HepG2 (cell line): ENCODE measurements at regions not wholly inside any gene's neighbourhood (a gene's known extent, or its start where the extent isn't known, plus 50 kb on each side); places are given as distances from the start of the nearest gene placed in this dataset.
"Not testable (repeated sequence)": the region's sequence is repeated elsewhere in the genome, so short reads cannot be mapped to it uniquely, and the experiment has no call there.

Experiments
- ATAC-seq: fragments of 200-7000 bp; cut with Tn5 transposase; 3 replicates; pipeline ENCODE4 v1.9.1; 2020; ENCODE audit warnings: mild to moderate bottlenecking, moderate library complexity
- BruUV-seq: library from RNA; stranded (reverse); fragments of 400-500 nt; replicated peaks from 2 replicates; lab custom pipeline; 2021; lab: Mats Ljungman, UMichigan
- CTCF ChIA-PET: fragments of 300-600 bp; formaldehyde crosslinking; extraction: SDS; loops from one replicate; lab custom pipeline; 2021; ENCODE audit warnings: low total read pairs, inconsistent platforms, low intra/inter-chr PET ratio; lab: Yijun Ruan, JAX
- POLR2A ChIA-PET: fragments of 350-600 bp; sonication (Branson Sonifier 250); formaldehyde crosslinking; loops from one replicate; lab custom pipeline; 2020; ENCODE audit warnings: antibody characterized with exemption, inconsistent platforms; lab: Yijun Ruan, JAX
- DNase-seq: peaks from one replicate; pipeline ENCODE4 v3.0.0-alpha.2; 2015; ENCODE audit warnings: low spot score
- FAIRE-seq: peaks from 3 replicates; lab custom pipeline; 2011; peaks lifted over from hg19 to GRCh38; lab: Jason Lieb, UNC
- H2AFZ ChIP-seq: one replicate; pipeline ENCODE4 v1.6.1; 2011; ENCODE audit warnings: low read length, inconsistent platforms
- H3K27ac ChIP-seq: fragments of 300-600 bp; 3 replicates; pipeline ENCODE4 v1.8.0; 2011; ENCODE audit warnings: mixed run types, mild to moderate bottlenecking, mixed read lengths, low read length, inconsistent platforms; ENCODE audit not compliant: insufficient read depth; ENCODE audit errors: extremely low read length
- H3K27me3 ChIP-seq, 2 experiments: fragments of 200-600 bp in 1 of 2; 2 replicates in 1 of 2; 3 replicates in 1 of 2; pipeline versions ENCODE4 v1.6.0 to v1.8.0; 2011; ENCODE audit warnings: low read length in 2 of 2, mild to moderate bottlenecking in 2 of 2, moderate library complexity in 2 of 2, inconsistent platforms in 1 of 2; ENCODE audit not compliant: insufficient read depth in 2 of 2, control insufficient read depth in 1 of 2
- H3K36me3 ChIP-seq, 2 experiments: fragments of 200-600 bp in 1 of 2; replicated peaks in 1 of 2; 2 replicates in 1 of 2; 3 replicates in 1 of 2; pipeline versions ENCODE4 v1.5.1 to v1.8.0; 2011; ENCODE audit warnings: low read length in 2 of 2, inconsistent platforms in 1 of 2; ENCODE audit not compliant: insufficient read depth in 2 of 2, control insufficient read depth in 1 of 2
- H3K4me1 ChIP-seq: 2 replicates; pipeline ENCODE4 v1.5.1; 2012; ENCODE audit warnings: low read length, inconsistent platforms; ENCODE audit not compliant: insufficient read depth
- H3K4me2 ChIP-seq: 2 replicates; pipeline ENCODE4 v1.6.0; 2011; ENCODE audit warnings: low read depth, low read length, inconsistent platforms
- H3K4me3 ChIP-seq, 3 experiments: fragments of 200-600 bp in 1 of 3; sonication (generic), shearing (Covaris generic) in 1 of 3; replicated peaks in 1 of 3; 2 replicates each; pipeline ENCODE4 v1.5.1; 2011 to 2016; ENCODE audit warnings: low read length in 3 of 3, inconsistent platforms in 2 of 3, low read depth in 2 of 3, mild to moderate bottlenecking in 2 of 3, control low read depth in 1 of 3, mixed read lengths in 1 of 3; ENCODE audit not compliant: insufficient read depth in 1 of 3
- H3K79me2 ChIP-seq: one replicate; pipeline ENCODE4 v1.6.1; 2011; ENCODE audit warnings: low read length, inconsistent platforms; ENCODE audit not compliant: insufficient read depth
- H3K9ac ChIP-seq: 2 replicates; pipeline ENCODE4 v1.6.0; 2011; ENCODE audit warnings: mild to moderate bottlenecking, low read depth, low read length, inconsistent platforms; ENCODE audit not compliant: insufficient read depth
- H3K9me3 ChIP-seq: 2 replicates; pipeline ENCODE4 v1.5.1; 2012; ENCODE audit warnings: mild to moderate bottlenecking, low read length
- H4K20me1 ChIP-seq: 2 replicates; pipeline ENCODE4 v1.6.0; 2011; ENCODE audit warnings: inconsistent platforms, mild to moderate bottlenecking, low read length, moderate library complexity; ENCODE audit not compliant: insufficient read depth
- ARID2 ChIP-seq: sonication (generic); formaldehyde crosslinking; IDR thresholded peaks from 2 replicates; pipeline ENCODE4 v1.8.1; 2022; ENCODE audit warnings: mild to moderate bottlenecking, missing genetic modification reagents, borderline replicate concordance
- DZIP1 ChIP-seq: sonication (generic); formaldehyde crosslinking; IDR thresholded peaks from 2 replicates; pipeline ENCODE4 v1.5.0; 2020; ENCODE audit warnings: mild to moderate bottlenecking, missing genetic modification reagents
- EP300 ChIP-seq, 3 experiments: sonication (generic) in 1 of 3; formaldehyde crosslinking in 1 of 3; IDR thresholded peaks; 2 replicates each; pipeline versions ENCODE4 v1.5.1 to v1.6.1; 2011 to 2020; ENCODE audit warnings: low read depth in 2 of 3, low read length in 2 of 3, borderline replicate concordance in 1 of 3, improper control_type of control experiment in 1 of 3, mild to moderate bottlenecking in 1 of 3, missing genetic modification reagents in 1 of 3, moderate library complexity in 1 of 3
- MLX ChIP-seq: IDR thresholded peaks from 2 replicates; pipeline ENCODE4 v1.6.1; 2016
- SAP130 ChIP-seq: IDR thresholded peaks from 2 replicates; pipeline ENCODE4 v1.6.1; 2016; ENCODE audit warnings: low read depth
- SIX1 ChIP-seq: sonication (generic); formaldehyde crosslinking; IDR thresholded peaks from 2 replicates; pipeline ENCODE4 v1.4.0; 2020; ENCODE audit warnings: missing genetic modification reagents, borderline replicate concordance
- SMARCE1 ChIP-seq: fragments of 450-650 bp; IDR thresholded peaks from 2 replicates; pipeline ENCODE4 v1.6.1; 2017; ENCODE audit warnings: borderline replicate concordance
- UBTF ChIP-seq: sonication (generic); formaldehyde crosslinking; IDR thresholded peaks from 2 replicates; pipeline ENCODE4 v1.4.0; 2020; ENCODE audit warnings: mild to moderate bottlenecking, missing genetic modification reagents
- ZNF761 ChIP-seq: sonication (generic); formaldehyde crosslinking; conservative IDR thresholded peaks from 2 replicates; pipeline ENCODE4 v1.4.0; 2020; ENCODE audit warnings: mild to moderate bottlenecking, missing genetic modification reagents
- WGBS: methylation state at CpG from one replicate; pipeline ENCODE4 v1.1.6; 2017; ENCODE audit warnings: low lambda C conversion rate; 5-methylcytosine and 5-hydroxymethylcytosine counted together
- in situ Hi-C: cut with HindIII; loops from 2 replicates; pipeline ENCODE4 v1.10.0; 2017; ENCODE audit warnings: low pct_unique_long_range_greater_than_20kb; ENCODE audit not compliant: extremely low pct_ligation_motif_present
- intact Hi-C: fragments of 100-400 bp; cut with micrococcal nuclease; formaldehyde crosslinking; loops from one replicate; pipeline ENCODE4 v1.10.0; 2022; ENCODE audit not compliant: unreplicated experiment

- FAIRE-seq, BruUV-seq, H3K4me3 ChIP-seq, ATAC-seq, CTCF ChIA-PET, in situ Hi-C loops, H3K4me1 ChIP-seq, H3K4me2 ChIP-seq, H4K20me1 ChIP-seq, H3K27ac ChIP-seq, H3K36me3 ChIP-seq, H3K9ac ChIP-seq, intact Hi-C loops, H2AFZ ChIP-seq, H3K27me3 ChIP-seq, POLR2A ChIA-PET, H3K79me2 ChIP-seq, DNase-seq: not testable (repeated sequence)
- H3K9me3 ChIP-seq, result peaks cover 35% of the 10 kb centered on the region
- peak; percentile 100 for TF ChIP-seq ZNF761 (CRISPR knock-in tag)
- WGBS, result 43% methylated on average over 5 of the region's 5 CpGs
Measured at GRCh38 chr5:68048054-68048453, 167.5 kb upstream of the PIK3R1 start.

- ChIA-PET CTCF (no interaction called here), POLR2A (no interaction called here)
- peaks cover 35% of the 10 kb centered on the region for H3K9me3 ChIP-seq
- in situ Hi-C loops, result no loop called here
- no peak overlapping the region for H3K27ac ChIP-seq
- H3K4me2 ChIP-seq, result no peak overlapping the region
- no peaks in the 10 kb centered on the region for H3K79me2 ChIP-seq
- peaks cover 0 to 3% of the 10 kb centered on the region in 2 experiments; a peak in 1 of 5 replicates for H3K27me3 ChIP-seq
- 0% methylated on average over 1 of the region's 1 CpG for WGBS
- no peak overlapping the region for H3K9ac ChIP-seq
- no peak for ATAC-seq
- no TSS peak for BruUV-seq
- no peaks in the 10 kb centered on the region for H3K36me3 ChIP-seq
- TF ChIP-seq DZIP1 (CRISPR knock-in tag) (no peak), ARID2 (CRISPR knock-in tag) (no peak), EP300 (IDR thresholded peaks at IDR 0.05; ENCODE audit: low read depth in 2 of 2, low read length in 2 of 2) (no peak), EP300 (CRISPR knock-in tag; IDR thresholded peaks at IDR 0.05; ENCODE audit: borderline replicate concordance) (no peak), SAP130 (CRISPR knock-in tag) (no peak), SIX1 (CRISPR knock-in tag) (no peak), UBTF (CRISPR knock-in tag) (no peak), MLX (CRISPR knock-in tag) (no peak), SMARCE1 (no peak)
- no peak for FAIRE-seq
- intact Hi-C loops, result no loop called here
- no peak overlapping the region for H2AFZ ChIP-seq
- no peak overlapping the region for H3K4me3 ChIP-seq
- no peak for DNase-seq
- no peaks in the 10 kb centered on the region for H3K4me1 ChIP-seq
- no peaks in the 10 kb centered on the region for H4K20me1 ChIP-seq
Measured at GRCh38 chr5:68047035-68047434, 168.5 kb upstream of the PIK3R1 start.
